Activated T-helper 2 cell treated with anti-CD3 and anti-CD28 coated beads, Interferon-gamma antibody, Interleukin-2, Interleukin-4, amounts not matched to agents 10 μg/mL and 5 μg/mL and 100 μg/mL, durations not matched to agents 14 hours and 24 hours and 36 hours (primary cell): ENCODE measurements at regions not wholly inside any gene's neighbourhood (a gene's known extent, or its start where the extent isn't known, plus 50 kb on each side); places are given as distances from the start of the nearest gene placed in this dataset.

Experiments used
- DNase-seq: peaks from one replicate; pipeline ENCODE4 v3.0.0; 2021; ENCODE audit warnings: low spot score
- H3K27ac Mint-ChIP-seq: one replicate; pipeline ENCODE4 v1.8.0; 2021; ENCODE audit warnings: mixed read lengths
- H3K27me3 Mint-ChIP-seq: one replicate; pipeline ENCODE4 v1.8.0; 2021; ENCODE audit warnings: low read depth, mixed read lengths
- H3K36me3 Mint-ChIP-seq: one replicate; pipeline ENCODE4 v1.8.0; 2021; ENCODE audit warnings: low read depth, mixed read lengths
- H3K4me1 Mint-ChIP-seq: one replicate; pipeline ENCODE4 v1.8.0; 2021; ENCODE audit warnings: low read depth, mixed read lengths
- H3K4me3 Mint-ChIP-seq: one replicate; pipeline ENCODE4 v1.8.0; 2021; ENCODE audit warnings: low read depth, mild to moderate bottlenecking, moderate library complexity, mixed read lengths
- H3K9me3 Mint-ChIP-seq: one replicate; pipeline ENCODE4 v1.8.0; 2021; ENCODE audit warnings: mixed read lengths
- intact Hi-C: fragments of 100-400 bp; cut with micrococcal nuclease; formaldehyde crosslinking; loops from one replicate; pipeline ENCODE4 v1.15.1; 2023

DNA sequence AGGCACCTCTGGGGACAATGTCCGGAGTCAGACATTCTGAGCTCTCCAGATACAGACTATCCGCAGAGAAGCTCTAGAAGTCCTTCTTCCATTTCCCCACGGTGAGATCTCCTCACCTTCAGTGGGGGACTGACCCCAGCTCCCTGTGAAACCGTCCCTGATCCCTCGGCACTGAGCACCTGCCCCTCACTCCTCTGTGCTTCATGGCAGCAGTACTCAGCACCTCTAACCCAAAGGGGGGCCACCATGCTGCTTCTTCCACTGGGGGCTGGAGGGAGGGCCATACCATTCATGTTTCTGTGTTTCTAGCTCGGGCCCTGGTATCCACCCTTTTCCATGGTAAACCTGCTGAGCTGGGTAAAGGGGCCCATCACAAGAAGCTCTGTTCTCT, 321.7 kb downstream of the BRD1 start:
- Mint-ChIP-seq H3K27ac (no peak overlapping the region), H3K36me3 (peaks cover 11% of the 10 kb centered on the region), H3K9me3 (peaks cover 20% of the 10 kb centered on the region), H3K4me3 (no peak overlapping the region), H3K27me3 (no peaks in the 10 kb centered on the region), H3K4me1 (peaks cover 7% of the 10 kb centered on the region)
- intact Hi-C loops = no loop called here
- no peak for DNase-seq

DNA sequence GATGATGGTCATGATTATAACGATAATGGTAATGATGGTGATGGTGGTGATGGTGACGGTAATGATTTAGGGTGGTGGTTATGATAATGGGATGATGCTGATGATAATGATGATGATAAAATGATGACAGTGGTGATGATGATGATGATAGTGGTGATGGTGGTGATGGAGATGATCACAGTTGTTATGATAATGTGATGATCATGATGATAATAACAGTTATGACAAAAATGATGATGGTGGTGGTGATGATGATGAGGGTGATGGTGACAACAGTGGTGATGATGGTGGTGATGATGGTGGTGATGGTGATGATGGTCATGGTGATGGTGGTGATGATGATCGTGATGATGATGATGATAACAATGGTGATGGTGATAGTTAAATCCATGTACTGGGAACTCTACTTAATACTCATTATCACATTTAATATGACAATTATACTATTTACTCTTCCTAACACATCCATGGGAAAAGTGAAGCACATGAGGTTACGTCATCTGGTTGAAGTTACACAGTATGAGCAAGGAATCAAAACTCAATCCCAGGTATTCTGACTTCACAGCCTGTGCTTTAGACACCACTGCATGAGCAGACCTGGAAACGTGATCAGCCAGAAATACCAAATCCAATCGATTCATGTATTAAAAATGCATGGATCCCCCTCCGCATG, 322.2 kb downstream of the BRD1 start:
- Mint-ChIP-seq H3K4me3 (no peak overlapping the region), H3K36me3 (peaks cover 6% of the 10 kb centered on the region), H3K9me3 (peaks cover 14% of the 10 kb centered on the region), H3K4me1 (peaks cover 5% of the 10 kb centered on the region), H3K27me3 (no peaks in the 10 kb centered on the region), H3K27ac (no peak overlapping the region)
- no peak for DNase-seq
- intact Hi-C loops = no loop called here

DNA sequence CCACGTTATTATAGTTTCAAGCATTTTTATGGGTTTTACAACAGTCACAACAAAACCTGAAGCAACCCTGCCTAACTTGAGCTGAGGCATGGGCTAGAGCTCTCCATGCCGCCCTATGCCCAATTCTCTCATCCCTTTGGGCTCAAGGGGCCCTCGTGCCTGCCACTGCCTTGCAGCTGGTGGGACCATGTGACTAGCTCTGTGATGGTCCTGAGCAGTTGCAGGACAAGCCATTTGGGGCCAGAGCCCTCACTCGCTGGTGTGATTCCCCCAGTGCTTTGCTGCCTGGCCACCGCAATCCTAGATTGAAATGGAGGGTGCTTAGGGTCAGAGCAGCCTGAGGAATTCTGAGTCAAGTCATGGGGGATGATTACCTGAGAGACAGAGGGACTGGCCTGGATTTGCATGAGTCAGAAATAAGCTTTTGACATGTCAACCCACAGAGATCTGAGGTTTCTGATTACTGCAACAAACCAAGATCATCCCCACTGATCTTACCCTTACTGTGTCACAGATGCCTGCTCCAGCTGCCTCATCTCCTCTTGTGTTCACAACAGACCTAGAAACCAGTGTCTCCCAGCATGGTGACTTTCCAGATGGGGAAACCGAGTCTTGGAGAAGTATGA, 323.7 kb downstream of the BRD1 start:
- Mint-ChIP-seq H3K36me3 (peaks cover 3% of the 10 kb centered on the region), H3K27me3 (no peaks in the 10 kb centered on the region), H3K27ac (no peak overlapping the region), H3K4me1 (peaks cover 5% of the 10 kb centered on the region), H3K9me3 (peaks cover 4% of the 10 kb centered on the region), H3K4me3 (no peak overlapping the region)
- no peak for DNase-seq
- intact Hi-C loops = no loop called here

DNA sequence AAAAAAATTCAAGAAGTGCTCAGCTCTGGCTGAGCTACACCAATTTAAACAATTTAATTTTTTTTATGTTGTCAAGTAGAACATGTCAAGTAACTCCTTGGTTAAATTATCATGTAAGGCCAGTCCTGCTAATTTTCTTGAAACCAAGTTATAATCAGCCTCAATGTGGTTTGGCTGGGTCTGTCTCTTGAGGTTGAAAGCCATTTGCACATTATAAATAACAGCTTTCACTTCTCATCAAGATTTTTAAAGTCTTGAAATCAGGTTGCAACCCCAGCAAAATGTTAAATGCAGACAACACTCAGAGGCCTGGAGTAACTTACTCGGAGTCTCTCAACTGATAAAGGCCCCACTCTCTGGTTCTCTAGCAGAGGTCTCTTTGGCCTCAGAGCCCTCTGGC, 324.4 kb downstream of the BRD1 start:
- no peak for DNase-seq
- Mint-ChIP-seq H3K4me3 (no peak overlapping the region), H3K27ac (no peak overlapping the region), H3K9me3 (peaks cover 4% of the 10 kb centered on the region), H3K4me1 (peaks cover 5% of the 10 kb centered on the region), H3K27me3 (no peaks in the 10 kb centered on the region), H3K36me3 (peaks cover 3% of the 10 kb centered on the region)
- intact Hi-C loops = no loop called here

DNA sequence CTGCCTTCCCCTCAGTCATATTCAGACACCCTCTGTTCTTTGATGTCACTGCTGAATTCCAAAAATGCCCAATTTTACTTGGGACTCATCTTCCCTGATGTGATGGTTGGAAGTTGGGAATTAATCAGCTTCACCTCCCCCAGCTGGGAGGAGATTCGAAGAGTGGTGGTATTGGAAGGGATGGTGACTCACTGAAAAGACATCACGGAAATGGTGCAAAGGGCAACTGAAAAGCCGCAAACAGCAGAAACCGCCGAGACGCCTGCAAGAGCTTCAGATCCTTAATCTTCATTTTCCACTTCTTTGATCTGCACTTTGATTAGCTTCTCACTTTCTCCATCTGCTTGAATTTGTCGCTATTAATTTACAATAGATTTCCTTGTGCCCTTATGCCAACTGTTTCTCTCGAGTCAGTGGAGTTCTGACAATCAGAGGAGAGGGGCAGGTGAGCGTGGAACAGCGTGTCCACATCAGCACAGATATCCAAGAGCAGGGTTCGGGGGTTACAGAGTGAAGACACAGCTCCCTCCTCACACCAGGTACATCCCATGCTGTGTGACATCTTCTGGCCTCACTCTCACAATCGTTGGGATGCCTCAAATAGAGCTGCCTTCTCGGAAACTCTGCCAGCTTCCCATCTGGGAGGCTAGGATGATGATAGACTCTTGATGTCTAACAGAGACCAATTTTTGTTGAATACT, 325.4 kb downstream of the BRD1 start:
- intact Hi-C loops = no loop called here
- Mint-ChIP-seq H3K4me1 (peaks cover 5% of the 10 kb centered on the region), H3K27me3 (no peaks in the 10 kb centered on the region), H3K4me3 (no peak overlapping the region), H3K36me3 (no peaks in the 10 kb centered on the region), H3K27ac (no peak overlapping the region), H3K9me3 (no peaks in the 10 kb centered on the region)
- DNase-seq = no peak

DNA sequence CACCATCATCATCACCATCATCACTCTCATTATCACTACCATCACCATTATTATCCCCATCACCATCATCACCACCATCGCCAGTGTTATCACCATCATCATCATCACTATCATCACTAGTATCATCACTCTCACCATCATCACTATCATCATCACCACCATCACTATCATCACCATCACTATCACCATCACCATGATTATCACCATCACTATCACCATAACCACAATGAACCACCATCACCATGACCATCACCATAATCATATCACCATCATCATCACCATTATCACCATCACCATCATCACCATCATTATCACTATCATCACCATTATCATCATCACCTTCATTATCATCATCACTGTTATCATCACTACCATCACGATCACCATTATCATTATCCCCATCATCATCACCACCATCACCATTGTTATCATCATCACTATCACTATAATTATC, 326.7 kb downstream of the BRD1 start:
- no peaks in the 10 kb centered on the region for H3K36me3 Mint-ChIP-seq
- intact Hi-C loops = no loop called here
- DNase-seq = no peak
- H3K27ac Mint-ChIP-seq = no peak overlapping the region
- no peak overlapping the region for H3K4me3 Mint-ChIP-seq
- no peaks in the 10 kb centered on the region for H3K27me3 Mint-ChIP-seq
- peaks cover 5% of the 10 kb centered on the region for H3K4me1 Mint-ChIP-seq
- no peaks in the 10 kb centered on the region for H3K9me3 Mint-ChIP-seq

DNA sequence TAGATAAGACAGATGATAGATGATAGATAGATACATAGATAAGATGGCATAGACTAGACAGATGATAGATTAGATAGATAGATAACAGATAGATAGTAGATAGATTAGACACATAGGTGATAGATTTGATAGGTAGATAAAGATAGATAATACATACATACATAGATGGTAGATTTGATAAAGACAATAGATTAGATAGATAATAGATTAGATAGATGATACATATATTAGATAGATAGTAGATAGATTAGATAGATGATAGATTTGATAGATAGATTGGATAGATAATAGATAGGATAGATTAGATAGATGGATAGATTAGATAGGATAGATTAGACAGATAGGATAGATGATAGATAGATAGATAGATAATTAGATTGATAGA, 327.6 kb downstream of the BRD1 start:
- H3K9me3 Mint-ChIP-seq = no peaks in the 10 kb centered on the region

DNA sequence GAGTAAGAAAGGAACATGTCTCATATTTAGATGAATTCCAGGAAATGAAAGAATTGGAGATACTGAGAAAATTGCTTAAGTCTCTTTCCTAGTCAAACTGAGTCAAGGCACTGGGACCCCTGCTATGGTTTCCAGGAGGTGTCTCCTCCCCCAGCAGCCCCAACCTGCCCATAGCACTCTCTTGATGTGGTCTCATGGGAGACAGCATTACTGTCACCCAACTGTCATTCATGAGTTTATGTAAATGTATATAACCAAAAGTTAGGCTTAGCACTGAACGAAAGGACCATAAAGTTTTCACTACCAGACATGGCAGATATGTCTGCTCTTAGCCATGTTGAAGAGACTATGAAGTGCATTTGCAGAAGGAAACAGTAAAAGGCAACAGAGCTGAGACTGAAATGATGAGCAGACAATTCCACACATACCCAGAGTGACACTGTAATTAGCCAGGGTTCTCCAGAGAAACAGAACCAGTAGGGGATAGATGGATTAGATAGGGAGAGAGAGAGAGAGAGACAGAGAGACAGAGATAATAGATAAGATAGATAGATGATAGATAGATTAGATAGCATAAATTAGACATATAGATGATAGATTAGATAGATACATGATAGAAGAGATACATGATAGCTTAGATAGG, 328.1 kb downstream of the BRD1 start:
- no peak for DNase-seq
- intact Hi-C loops = no loop called here
- H3K4me1 Mint-ChIP-seq = peaks cover 5% of the 10 kb centered on the region
- no peaks in the 10 kb centered on the region for H3K9me3 Mint-ChIP-seq
- no peak overlapping the region for H3K27ac Mint-ChIP-seq
- no peaks in the 10 kb centered on the region for H3K27me3 Mint-ChIP-seq
- H3K4me3 Mint-ChIP-seq = no peak overlapping the region
- H3K36me3 Mint-ChIP-seq = no peaks in the 10 kb centered on the region

More for the DNA sequence above, 327.6 kb downstream of the BRD1 start:
- Mint-ChIP-seq H3K27ac (no peak overlapping the region), H3K4me1 (peaks cover 5% of the 10 kb centered on the region), H3K4me3 (no peak overlapping the region), H3K36me3 (no peaks in the 10 kb centered on the region), H3K27me3 (no peaks in the 10 kb centered on the region)
- no peak for DNase-seq
- intact Hi-C loops = no loop called here

DNA sequence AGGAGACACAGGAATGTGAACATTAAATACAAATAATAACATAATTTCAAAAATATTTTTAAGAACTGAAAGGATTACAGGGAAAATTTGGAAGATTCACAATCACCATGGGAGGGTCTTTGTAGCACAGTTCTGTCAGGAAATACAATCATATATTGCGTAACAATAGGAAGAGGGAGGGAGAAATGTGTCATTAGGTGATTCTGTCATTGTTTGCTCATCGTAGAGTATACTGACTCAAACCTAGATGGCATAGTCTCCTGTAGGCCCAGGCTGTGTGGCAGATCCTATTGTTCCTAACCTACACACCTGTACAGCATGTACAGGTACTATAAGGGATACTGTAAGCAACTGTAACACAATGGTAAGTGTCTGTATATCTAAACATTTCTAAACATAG, 330.4 kb downstream of the BRD1 start:
- H3K4me3 Mint-ChIP-seq = no peak overlapping the region

DNA sequence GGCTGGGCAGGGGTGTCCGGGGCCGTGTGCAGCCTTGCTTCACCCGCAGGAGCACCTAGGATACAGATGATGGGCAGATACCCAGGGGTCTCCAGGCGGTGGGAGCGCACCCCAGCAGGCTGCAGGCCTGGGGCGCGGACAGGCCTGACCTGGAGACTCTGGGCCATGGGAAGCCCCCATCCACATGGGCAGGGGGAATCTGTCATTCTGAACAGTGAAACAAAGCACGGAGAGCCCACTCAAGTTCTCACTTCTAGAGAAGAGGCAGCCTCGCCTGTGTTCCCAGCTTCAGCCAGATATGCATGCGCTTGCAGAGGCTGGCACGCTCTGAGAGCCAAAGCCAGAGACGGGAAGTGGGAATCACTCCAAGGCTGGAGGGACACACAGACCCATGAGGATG, 333.1 kb downstream of the BRD1 start:
- intact Hi-C loops = no loop called here
- Mint-ChIP-seq H3K27me3 (no peaks in the 10 kb centered on the region), H3K36me3 (no peaks in the 10 kb centered on the region), H3K27ac (no peak overlapping the region), H3K4me3 (no peak overlapping the region), H3K4me1 (no peaks in the 10 kb centered on the region), H3K9me3 (no peaks in the 10 kb centered on the region)
- no peak for DNase-seq

More for the DNA sequence above, 330.4 kb downstream of the BRD1 start:
- intact Hi-C loops = no loop called here
- Mint-ChIP-seq H3K4me1 (peaks cover under 1% of the 10 kb centered on the region), H3K36me3 (no peaks in the 10 kb centered on the region), H3K9me3 (no peaks in the 10 kb centered on the region), H3K27me3 (no peaks in the 10 kb centered on the region), H3K27ac (no peak overlapping the region)
- DNase-seq = no peak

DNA sequence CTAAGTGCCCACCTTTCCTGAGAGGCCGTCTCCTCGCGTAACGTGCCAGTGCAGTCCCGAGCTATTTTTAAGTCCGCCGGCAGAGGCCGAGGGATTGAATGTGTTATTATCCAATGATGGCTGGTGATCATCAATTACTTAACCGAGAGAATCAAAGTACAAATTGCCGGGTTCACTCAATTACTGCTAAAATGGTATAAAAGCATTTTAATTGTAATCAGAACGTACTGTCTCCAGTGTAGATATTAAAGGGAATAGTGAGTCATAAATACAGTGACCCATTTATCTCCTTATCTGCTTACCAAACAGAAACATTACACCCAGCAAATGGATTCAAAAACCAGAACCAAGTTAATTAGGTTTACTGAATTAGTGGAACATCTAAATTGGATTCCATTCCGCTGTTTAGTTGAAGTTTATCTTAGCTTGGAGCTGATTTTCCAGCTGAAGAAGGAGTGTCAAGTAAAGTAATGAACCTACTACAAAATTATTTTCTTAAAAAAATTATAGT, 334.9 kb downstream of the BRD1 start:
- H3K27me3 Mint-ChIP-seq = no peaks in the 10 kb centered on the region
- H3K27ac Mint-ChIP-seq = no peak overlapping the region
- intact Hi-C loops = no loop called here
- H3K4me1 Mint-ChIP-seq = no peaks in the 10 kb centered on the region
- H3K4me3 Mint-ChIP-seq = no peak overlapping the region
- DNase-seq = no peak
- H3K9me3 Mint-ChIP-seq = no peaks in the 10 kb centered on the region
- no peaks in the 10 kb centered on the region for H3K36me3 Mint-ChIP-seq

DNA sequence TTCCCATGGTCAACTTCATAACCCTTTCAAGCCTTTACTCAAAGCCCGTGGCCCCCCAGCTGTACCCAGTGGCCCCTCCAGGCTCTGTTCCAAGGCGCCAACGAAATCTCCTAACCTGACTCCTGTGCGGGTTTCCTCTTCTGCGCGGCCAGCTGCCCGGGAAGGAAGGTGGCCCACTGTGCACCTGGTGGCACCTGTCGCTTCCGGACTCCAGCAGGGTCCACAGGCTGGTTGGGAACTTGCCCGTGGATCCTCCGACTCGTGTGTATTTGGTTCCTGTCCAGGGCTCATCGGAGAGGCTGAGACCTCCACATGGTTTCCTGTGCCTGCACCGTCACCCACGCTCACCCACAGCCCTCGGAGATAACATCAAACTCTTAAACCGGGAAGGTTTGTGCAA, 335.4 kb downstream of the BRD1 start:
- intact Hi-C loops = no loop called here
- DNase-seq = no peak
- Mint-ChIP-seq H3K27me3 (no peaks in the 10 kb centered on the region), H3K4me1 (no peaks in the 10 kb centered on the region), H3K4me3 (no peak overlapping the region), H3K9me3 (no peaks in the 10 kb centered on the region), H3K27ac (no peak overlapping the region), H3K36me3 (no peaks in the 10 kb centered on the region)

DNA sequence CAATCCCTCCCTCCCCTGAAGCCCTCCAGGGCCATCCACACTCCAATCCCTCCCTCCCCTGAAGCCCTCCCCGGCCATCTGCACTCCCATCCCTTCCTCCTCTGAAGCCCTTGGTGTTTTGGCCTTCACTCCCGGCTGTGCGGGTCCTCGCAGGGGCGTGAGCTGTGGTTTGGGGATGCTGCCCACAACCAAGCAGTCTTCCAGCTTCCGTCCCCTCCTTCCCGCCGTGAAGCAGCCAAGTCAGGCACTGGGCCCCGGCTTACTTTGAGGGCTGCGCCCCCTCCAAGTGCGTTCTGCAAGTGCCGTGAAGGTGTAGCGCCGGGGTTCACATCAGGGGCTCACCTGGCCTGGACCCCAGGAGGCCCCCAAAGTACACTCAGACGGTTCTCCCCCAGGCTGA, 335.9 kb downstream of the BRD1 start:
- H3K4me3 Mint-ChIP-seq = no peak overlapping the region
- no peaks in the 10 kb centered on the region for H3K9me3 Mint-ChIP-seq
- intact Hi-C loops = no loop called here
- no peak for DNase-seq
- H3K27ac Mint-ChIP-seq = no peak overlapping the region
- no peaks in the 10 kb centered on the region for H3K4me1 Mint-ChIP-seq
- H3K27me3 Mint-ChIP-seq = no peaks in the 10 kb centered on the region
- no peaks in the 10 kb centered on the region for H3K36me3 Mint-ChIP-seq
